ENCODE measurements at regions not wholly inside any gene's neighbourhood (a gene's known extent, or its start where the extent isn't known, plus 50 kb on each side); places are given as distances from the start of the nearest gene placed in this dataset.

DNA sequence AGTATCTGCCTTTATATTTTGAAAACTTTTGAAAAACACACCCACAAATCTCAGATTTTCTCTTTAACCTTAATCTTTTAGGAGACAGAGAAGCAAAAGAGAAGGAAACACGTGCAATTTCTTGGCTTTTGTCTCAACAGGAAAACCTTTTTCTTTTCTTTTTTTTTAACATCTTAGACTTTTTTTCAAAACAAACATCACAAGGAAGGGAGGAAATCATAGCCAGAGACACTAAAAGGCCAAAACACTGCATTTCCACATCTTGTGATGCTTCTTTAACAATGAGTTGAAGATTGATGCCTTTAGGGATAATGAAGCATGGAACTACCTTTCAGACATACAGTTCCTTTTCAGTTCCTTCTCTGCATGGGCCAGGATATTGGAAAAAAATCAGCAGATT, 136.6 kb upstream of the NRBF2 start:
- Mint-ChIP-seq H3K4me1 (ENCODE audit: low read depth, unreplicated experiment) (no peaks in the 10 kb centered on the region), H3K36me3 (ENCODE audit: unreplicated experiment) (no peaks in the 10 kb centered on the region), H3K9me3 (ENCODE audit: unreplicated experiment) (no peaks in the 10 kb centered on the region), H3K4me3 (ENCODE audit: unreplicated experiment) (no peak overlapping the region), H3K27ac (ENCODE audit: unreplicated experiment) (no peak overlapping the region), H3K27me3 (ENCODE audit: unreplicated experiment) (peaks cover 2% of the 10 kb centered on the region)
- TF ChIP-seq, protein P1, sequence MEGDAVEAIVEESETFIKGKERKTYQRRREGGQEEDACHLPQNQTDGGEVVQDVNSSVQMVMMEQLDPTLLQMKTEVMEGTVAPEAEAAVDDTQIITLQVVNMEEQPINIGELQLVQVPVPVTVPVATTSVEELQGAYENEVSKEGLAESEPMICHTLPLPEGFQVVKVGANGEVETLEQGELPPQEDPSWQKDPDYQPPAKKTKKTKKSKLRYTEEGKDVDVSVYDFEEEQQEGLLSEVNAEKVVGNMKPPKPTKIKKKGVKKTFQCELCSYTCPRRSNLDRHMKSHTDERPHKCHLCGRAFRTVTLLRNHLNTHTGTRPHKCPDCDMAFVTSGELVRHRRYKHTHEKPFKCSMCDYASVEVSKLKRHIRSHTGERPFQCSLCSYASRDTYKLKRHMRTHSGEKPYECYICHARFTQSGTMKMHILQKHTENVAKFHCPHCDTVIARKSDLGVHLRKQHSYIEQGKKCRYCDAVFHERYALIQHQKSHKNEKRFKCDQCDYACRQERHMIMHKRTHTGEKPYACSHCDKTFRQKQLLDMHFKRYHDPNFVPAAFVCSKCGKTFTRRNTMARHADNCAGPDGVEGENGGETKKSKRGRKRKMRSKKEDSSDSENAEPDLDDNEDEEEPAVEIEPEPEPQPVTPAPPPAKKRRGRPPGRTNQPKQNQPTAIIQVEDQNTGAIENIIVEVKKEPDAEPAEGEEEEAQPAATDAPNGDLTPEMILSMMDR (IDR thresholded peaks at IDR 0.05; ENCODE audit: partially characterized antibody, unreplicated experiment) = no peak
- DNase-seq = no peak

DNA sequence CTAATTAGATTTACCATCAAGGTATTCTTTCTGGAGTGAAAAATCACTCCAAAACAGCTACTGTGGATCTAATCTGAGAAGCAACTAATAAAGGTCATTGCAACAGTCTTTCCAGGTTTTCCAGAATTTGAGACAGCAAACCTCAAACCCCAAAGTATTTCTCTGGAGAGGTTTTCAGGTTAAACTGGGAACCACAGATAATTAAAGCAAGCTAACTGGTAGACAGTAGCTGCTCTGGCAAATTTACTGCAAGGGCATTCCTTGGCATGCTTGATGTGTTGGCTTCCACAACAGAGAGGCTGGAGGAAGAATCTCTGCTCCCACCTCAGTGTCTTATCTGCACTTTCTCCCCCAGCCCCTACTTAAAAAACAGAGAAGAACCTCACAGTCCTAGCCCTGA, 140.0 kb upstream of the NRBF2 start:
- no peak for DNase-seq
- no peak overlapping the region for H3K27ac Mint-ChIP-seq (ENCODE audit: unreplicated experiment)
- no peaks in the 10 kb centered on the region for H3K36me3 Mint-ChIP-seq (ENCODE audit: unreplicated experiment)
- no peaks in the 10 kb centered on the region for H3K27me3 Mint-ChIP-seq (ENCODE audit: unreplicated experiment)
- H3K4me1 Mint-ChIP-seq (ENCODE audit: low read depth, unreplicated experiment) = no peaks in the 10 kb centered on the region
- TF ChIP-seq, protein P1 (IDR thresholded peaks at IDR 0.05; ENCODE audit: partially characterized antibody, unreplicated experiment) = no peak
- peaks cover 2% of the 10 kb centered on the region for H3K9me3 Mint-ChIP-seq (ENCODE audit: unreplicated experiment)
- no peak overlapping the region for H3K4me3 Mint-ChIP-seq (ENCODE audit: unreplicated experiment)

DNA sequence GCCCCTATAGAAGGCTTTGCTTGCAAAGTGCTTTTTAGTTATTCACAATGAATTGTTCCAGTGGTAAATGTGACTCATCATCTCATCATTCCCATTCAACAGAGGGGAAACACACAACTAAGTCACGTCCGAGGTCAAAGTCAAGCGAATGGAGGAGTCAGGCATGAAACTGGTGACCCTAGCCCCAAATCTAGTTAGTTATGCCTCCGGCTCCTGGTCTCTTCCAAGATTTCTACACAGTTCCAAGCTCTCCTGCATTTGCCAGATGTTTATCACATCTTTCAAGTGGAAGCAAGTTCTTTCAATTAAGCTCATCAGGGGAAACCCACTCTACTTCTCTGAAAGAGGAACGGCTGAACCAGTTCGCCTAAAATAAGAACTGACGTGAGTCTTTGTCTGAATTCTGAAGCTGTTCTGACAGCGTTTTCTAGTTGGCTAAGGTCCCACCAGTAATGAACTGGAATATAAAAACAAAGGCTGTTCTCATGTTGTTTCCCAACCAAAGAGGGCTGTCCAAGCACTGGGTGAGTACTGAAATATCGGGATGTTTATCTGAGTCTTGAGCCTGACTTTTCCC, 140.9 kb upstream of the NRBF2 start:
- DNase-seq = no peak
- no peak overlapping the region for H3K27ac Mint-ChIP-seq (ENCODE audit: unreplicated experiment)
- H3K4me3 Mint-ChIP-seq (ENCODE audit: unreplicated experiment) = no peak overlapping the region
- H3K9me3 Mint-ChIP-seq (ENCODE audit: unreplicated experiment) = peaks cover 2% of the 10 kb centered on the region
- no peaks in the 10 kb centered on the region for H3K4me1 Mint-ChIP-seq (ENCODE audit: low read depth, unreplicated experiment)
- TF ChIP-seq, protein P1 (IDR thresholded peaks at IDR 0.05; ENCODE audit: partially characterized antibody, unreplicated experiment) = no peak
- no peaks in the 10 kb centered on the region for H3K36me3 Mint-ChIP-seq (ENCODE audit: unreplicated experiment)
- H3K27me3 Mint-ChIP-seq (ENCODE audit: unreplicated experiment) = no peaks in the 10 kb centered on the region

DNA sequence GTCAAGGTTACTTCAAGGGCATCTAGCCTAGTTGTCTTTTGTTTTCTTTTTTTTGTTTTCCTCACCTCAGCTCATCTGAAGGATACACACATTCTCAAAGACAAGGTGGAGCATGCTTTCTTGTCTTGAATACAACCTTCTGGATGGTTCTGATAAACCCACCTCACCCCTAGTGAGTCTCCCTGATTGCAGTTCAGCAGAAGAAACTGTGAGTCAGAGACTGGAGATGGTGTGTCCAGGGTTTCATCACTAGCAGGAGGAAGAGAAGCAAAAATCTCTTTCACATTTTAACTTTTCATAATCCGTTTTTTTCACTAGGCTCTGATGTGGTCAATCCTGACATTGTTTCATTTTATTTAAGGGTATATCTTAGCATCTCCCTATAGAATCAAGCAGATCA, 143.0 kb upstream of the NRBF2 start:
- no peaks in the 10 kb centered on the region for H3K4me1 Mint-ChIP-seq (ENCODE audit: low read depth, unreplicated experiment)

More for the DNA sequence above, 143.0 kb upstream of the NRBF2 start:
- no peak for DNase-seq
- Mint-ChIP-seq H3K9me3 (ENCODE audit: unreplicated experiment) (peaks cover 2% of the 10 kb centered on the region), H3K4me3 (ENCODE audit: unreplicated experiment) (no peak overlapping the region), H3K27me3 (ENCODE audit: unreplicated experiment) (no peaks in the 10 kb centered on the region), H3K36me3 (ENCODE audit: unreplicated experiment) (no peaks in the 10 kb centered on the region), H3K27ac (ENCODE audit: unreplicated experiment) (no peak overlapping the region)
- TF ChIP-seq, protein P1 (IDR thresholded peaks at IDR 0.05; ENCODE audit: partially characterized antibody, unreplicated experiment) = no peak
